ENCODE measurements at regions not wholly inside any gene's neighbourhood (a gene's known extent, or its start where the extent isn't known, plus 50 kb on each side); places are given as distances from the start of the nearest gene placed in this dataset.
"Not testable (repeated sequence)": the region's sequence is repeated elsewhere in the genome, so short reads cannot be mapped to it uniquely, and the experiment has no call there.

DNA sequence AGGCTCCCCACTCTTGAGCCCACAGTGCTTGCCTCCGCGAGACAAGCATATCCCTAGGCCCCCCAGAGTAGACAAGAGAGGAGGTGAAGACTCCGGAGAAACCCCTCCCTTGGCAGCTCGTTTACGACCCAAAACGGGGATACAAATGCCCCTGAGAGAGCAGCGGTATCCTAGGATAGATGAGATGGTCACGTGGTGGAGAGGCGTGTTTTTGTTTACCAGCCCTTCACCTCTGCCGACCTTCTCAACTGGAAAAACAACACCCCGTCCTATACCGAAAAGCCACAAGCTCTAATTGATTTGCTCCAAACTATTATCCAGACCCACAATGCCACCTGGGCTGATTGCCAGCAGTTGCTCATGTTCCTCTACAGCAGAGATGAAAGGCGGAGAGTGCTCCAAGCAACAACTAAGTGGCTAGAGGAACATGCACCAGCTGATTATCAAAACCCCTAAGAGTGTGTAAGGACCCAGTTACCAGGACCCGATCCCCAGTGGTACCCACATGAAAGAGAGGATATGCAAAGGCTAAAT is 99.5 kb upstream of the OSBPL11 start:
- intact Hi-C loops (cut with micrococcal nuclease; ENCODE audit: unreplicated experiment) = no loop called here
- Histone ChIP-seq H3K4me1 (ENCODE audit: insufficient read depth, low read length, poor library complexity, severe bottlenecking) (no peaks in the 10 kb centered on the region), H3K27ac (ENCODE audit: low read depth, low read length, poor library complexity, severe bottlenecking) (no peak overlapping the region), H3K4me3 (ENCODE audit: low read depth, low read length, poor library complexity, severe bottlenecking) (no peak overlapping the region), H3K27me3 (replicated peaks; ENCODE audit: insufficient read depth, low read depth, low read length, poor library complexity) (no peaks in the 10 kb centered on the region), H3K36me3 (ENCODE audit: insufficient read depth, low read length, poor library complexity, severe bottlenecking) (no peaks in the 10 kb centered on the region), H3K9me3 (ENCODE audit: low read depth, low read length, poor library complexity, severe bottlenecking) (no peaks in the 10 kb centered on the region)
- DNase-seq (ENCODE audit: low spot score) = no peak
- POLR2A ChIA-PET (ENCODE audit: low non-redundant PET) = no interaction called here
- no TSS peak for BruUV-seq (replicated peaks)
- TF ChIP-seq EZH2 (IDR thresholded peaks at IDR 0.05; ENCODE audit: borderline replicate concordance, low read depth, low read length, poor library complexity, severe bottlenecking) = no peak
- TF ChIP-seq, protein P1, sequence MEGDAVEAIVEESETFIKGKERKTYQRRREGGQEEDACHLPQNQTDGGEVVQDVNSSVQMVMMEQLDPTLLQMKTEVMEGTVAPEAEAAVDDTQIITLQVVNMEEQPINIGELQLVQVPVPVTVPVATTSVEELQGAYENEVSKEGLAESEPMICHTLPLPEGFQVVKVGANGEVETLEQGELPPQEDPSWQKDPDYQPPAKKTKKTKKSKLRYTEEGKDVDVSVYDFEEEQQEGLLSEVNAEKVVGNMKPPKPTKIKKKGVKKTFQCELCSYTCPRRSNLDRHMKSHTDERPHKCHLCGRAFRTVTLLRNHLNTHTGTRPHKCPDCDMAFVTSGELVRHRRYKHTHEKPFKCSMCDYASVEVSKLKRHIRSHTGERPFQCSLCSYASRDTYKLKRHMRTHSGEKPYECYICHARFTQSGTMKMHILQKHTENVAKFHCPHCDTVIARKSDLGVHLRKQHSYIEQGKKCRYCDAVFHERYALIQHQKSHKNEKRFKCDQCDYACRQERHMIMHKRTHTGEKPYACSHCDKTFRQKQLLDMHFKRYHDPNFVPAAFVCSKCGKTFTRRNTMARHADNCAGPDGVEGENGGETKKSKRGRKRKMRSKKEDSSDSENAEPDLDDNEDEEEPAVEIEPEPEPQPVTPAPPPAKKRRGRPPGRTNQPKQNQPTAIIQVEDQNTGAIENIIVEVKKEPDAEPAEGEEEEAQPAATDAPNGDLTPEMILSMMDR (conservative IDR thresholded peaks at IDR 0.05; ENCODE audit: low read depth, low read length) = no peak
- CTCF ChIA-PET = no interaction called here

DNA sequence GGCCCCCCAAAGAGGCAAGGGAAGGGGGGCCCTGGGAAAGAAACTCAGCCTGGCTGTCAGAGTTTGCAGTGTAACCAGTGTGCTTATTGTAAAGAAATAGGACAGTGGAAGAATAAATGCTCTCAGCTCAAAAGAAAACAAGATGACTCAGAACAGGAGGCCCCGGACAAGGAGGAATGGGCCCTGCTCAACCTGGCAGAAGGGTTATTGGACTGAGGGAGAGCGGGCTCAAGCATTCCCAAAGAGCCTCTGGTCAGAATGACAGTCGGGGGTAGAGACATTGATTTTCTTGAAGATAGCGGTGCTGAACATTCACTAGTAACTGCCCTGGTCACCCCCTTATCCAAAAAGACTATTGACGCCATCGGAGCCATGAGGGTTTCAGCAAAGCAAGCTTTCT is 100.4 kb upstream of the OSBPL11 start:
- H3K4me1 ChIP-seq (ENCODE audit: insufficient read depth, low read length, poor library complexity, severe bottlenecking) = no peaks in the 10 kb centered on the region
- POLR2A ChIA-PET (ENCODE audit: low non-redundant PET) = no interaction called here
- H3K27ac ChIP-seq (ENCODE audit: low read depth, low read length, poor library complexity, severe bottlenecking) = no peak overlapping the region
- no peak overlapping the region for H3K4me3 ChIP-seq (ENCODE audit: low read depth, low read length, poor library complexity, severe bottlenecking)
- intact Hi-C loops (cut with micrococcal nuclease; ENCODE audit: unreplicated experiment) = no loop called here
- CTCF ChIA-PET = no interaction called here
- BruUV-seq (replicated peaks) = no TSS peak
- no peak for TF ChIP-seq EZH2 (IDR thresholded peaks at IDR 0.05; ENCODE audit: borderline replicate concordance, low read depth, low read length, poor library complexity, severe bottlenecking)
- TF ChIP-seq, protein P1 (conservative IDR thresholded peaks at IDR 0.05; ENCODE audit: low read depth, low read length) = no peak
- no peaks in the 10 kb centered on the region for H3K36me3 ChIP-seq (ENCODE audit: insufficient read depth, low read length, poor library complexity, severe bottlenecking)
- no peak for DNase-seq (ENCODE audit: low spot score)
- H3K9me3 ChIP-seq (ENCODE audit: low read depth, low read length, poor library complexity, severe bottlenecking) = no peaks in the 10 kb centered on the region
- H3K27me3 ChIP-seq (replicated peaks; ENCODE audit: insufficient read depth, low read depth, low read length, poor library complexity) = no peaks in the 10 kb centered on the region

DNA sequence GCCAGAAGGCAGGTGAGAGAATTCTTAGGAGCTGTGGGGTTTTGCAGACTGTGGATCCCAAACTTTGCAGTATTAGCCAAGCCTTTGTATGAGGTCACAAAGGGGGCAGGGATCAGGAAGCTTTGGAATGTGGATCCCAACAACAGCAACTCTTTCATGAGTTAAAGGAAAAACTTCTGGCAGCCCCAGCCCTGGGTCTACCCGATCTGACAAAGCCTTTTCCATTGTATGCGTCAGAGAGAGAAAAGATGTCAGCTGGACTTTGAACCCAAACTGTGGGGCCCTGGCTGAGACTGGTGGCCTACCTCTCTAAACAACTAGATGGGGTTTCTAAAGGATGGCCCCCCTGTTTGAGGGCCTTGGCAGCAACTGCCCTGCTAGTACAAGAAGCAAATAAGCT is 101.8 kb upstream of the OSBPL11 start:
- intact Hi-C loops (cut with micrococcal nuclease; ENCODE audit: unreplicated experiment); BruUV-seq (replicated peaks): not testable (repeated sequence)

DNA sequence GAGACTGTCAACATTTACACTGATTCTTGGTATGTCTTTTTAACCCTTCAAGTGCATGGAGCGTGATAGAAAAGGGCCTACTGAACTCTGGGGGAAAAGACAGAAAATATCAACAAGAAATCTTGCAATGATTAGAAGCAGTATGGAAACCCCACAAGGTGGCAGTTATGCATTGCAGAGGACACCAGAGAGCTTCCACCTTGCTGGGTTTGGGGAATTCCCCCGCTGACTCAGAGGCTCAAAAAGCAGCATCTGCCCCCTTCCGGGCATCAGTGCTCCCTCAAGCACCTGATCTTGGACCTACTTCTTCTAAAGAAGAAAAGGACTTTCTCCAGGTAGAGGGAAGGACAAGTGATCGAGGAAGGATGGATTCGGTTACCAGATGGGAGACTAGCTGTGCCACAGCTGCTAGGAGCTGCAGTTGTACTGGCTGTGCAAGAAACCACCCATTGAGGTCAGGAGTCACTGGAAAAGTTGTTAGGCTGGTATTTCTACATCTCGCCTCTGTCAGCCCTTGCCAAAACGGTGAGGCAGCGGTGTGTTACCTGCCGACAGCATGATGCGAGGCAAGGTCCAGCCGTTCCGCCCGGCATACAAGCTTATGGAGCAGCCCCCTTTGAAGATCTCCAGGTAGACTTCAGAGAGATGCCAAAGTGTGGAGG is 102.8 kb upstream of the OSBPL11 start:
- POLR2A ChIA-PET (ENCODE audit: low non-redundant PET); BruUV-seq (replicated peaks); CTCF ChIA-PET; H3K4me1 ChIP-seq (ENCODE audit: insufficient read depth, low read length, poor library complexity, severe bottlenecking); intact Hi-C loops (cut with micrococcal nuclease; ENCODE audit: unreplicated experiment); H3K27ac ChIP-seq (ENCODE audit: low read depth, low read length, poor library complexity, severe bottlenecking); DNase-seq (ENCODE audit: low spot score); H3K27me3 ChIP-seq (replicated peaks; ENCODE audit: insufficient read depth, low read depth, low read length, poor library complexity); H3K9me3 ChIP-seq (ENCODE audit: low read depth, low read length, poor library complexity, severe bottlenecking); H3K4me3 ChIP-seq (ENCODE audit: low read depth, low read length, poor library complexity, severe bottlenecking); H3K36me3 ChIP-seq (ENCODE audit: insufficient read depth, low read length, poor library complexity, severe bottlenecking): not testable (repeated sequence)

More for the DNA sequence above, 101.8 kb upstream of the OSBPL11 start:
- POLR2A ChIA-PET (ENCODE audit: low non-redundant PET); H3K27me3 ChIP-seq (replicated peaks; ENCODE audit: insufficient read depth, low read depth, low read length, poor library complexity); DNase-seq (ENCODE audit: low spot score); H3K4me1 ChIP-seq (ENCODE audit: insufficient read depth, low read length, poor library complexity, severe bottlenecking); H3K36me3 ChIP-seq (ENCODE audit: insufficient read depth, low read length, poor library complexity, severe bottlenecking); H3K9me3 ChIP-seq (ENCODE audit: low read depth, low read length, poor library complexity, severe bottlenecking); H3K27ac ChIP-seq (ENCODE audit: low read depth, low read length, poor library complexity, severe bottlenecking); H3K4me3 ChIP-seq (ENCODE audit: low read depth, low read length, poor library complexity, severe bottlenecking); CTCF ChIA-PET: not testable (repeated sequence)

Data from A673 (cell line).